ENCODE measurements at regions not wholly inside any gene's neighbourhood (a gene's known extent, or its start where the extent isn't known, plus 50 kb on each side); places are given as distances from the start of the nearest gene placed in this dataset.

DNA sequence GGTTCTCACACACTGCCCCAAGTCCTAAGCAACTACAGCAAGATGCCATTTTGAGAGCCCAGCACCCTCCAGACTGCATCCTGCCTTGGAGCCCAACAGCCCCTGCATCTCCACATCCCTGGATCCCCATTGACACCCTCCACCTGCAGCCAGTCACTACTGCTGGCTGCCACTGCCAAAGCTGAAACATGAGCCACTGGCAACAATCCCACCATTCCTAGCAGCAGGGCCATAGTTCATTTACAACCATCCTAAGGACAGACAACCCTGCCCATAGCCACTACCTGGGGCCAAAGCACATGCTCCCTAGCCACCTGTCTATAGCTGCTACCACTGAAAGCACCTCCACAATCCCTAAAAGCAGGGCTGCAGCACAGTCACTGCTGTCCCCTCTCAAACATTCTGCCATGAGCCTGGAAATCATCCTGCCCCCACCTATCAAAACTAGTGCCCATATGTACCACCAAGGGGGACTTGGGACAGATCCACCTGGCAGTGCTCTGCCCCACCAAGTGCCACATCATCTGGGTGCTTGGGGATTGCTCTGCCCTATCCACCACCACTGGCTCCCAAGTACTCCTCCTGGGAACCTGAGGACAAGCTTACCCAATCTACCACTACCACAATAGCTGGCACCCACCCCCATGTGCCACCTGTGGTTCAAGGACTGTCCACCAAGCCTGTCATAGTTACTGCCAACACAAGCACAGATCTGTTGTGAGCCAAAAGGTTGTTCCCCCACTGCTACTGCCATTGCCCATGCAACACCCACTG lies 138.8 kb upstream of the SOX6 start:
- no peak overlapping the region for H2AFZ ChIP-seq (ENCODE audit: low read depth, low read length)
- H3K4me1 ChIP-seq (ENCODE audit: insufficient read depth, low read length) = no peaks in the 10 kb centered on the region
- no peaks in the 10 kb centered on the region for H3K27me3 ChIP-seq (ENCODE audit: insufficient read depth, low read length)
- H3K36me3 ChIP-seq (ENCODE audit: insufficient read depth, low read length) = no peaks in the 10 kb centered on the region
- no peak overlapping the region for H3K4me3 ChIP-seq (ENCODE audit: low read length)
- peaks cover 3% of the 10 kb centered on the region for H3K9me3 ChIP-seq (ENCODE audit: low read length)

DNA sequence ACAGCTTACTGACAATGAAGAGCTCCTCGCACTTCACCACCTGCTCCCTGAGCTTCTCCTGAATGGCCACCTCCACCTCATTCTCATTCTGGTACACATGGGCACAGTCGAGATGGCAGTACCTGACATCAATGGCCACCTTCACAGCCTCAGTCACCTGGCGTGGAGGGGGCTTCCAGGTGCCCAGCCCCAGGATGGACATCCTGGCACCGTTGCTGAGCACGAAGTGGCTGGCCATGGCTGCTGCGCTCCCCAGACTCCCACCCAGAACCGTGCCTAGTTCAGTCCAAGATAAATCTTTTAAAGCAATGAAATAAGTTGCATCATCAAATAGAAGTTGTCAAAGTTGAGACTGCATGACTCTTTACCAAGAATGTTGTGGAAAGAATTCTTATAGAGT lies 128.1 kb upstream of the SOX6 start:
- no peaks in the 10 kb centered on the region for H3K4me1 ChIP-seq (ENCODE audit: insufficient read depth, low read length)
- no peak overlapping the region for H3K4me3 ChIP-seq (ENCODE audit: low read length)
- H3K9me3 ChIP-seq (ENCODE audit: low read length) = no peaks in the 10 kb centered on the region
- no peaks in the 10 kb centered on the region for H3K27me3 ChIP-seq (ENCODE audit: insufficient read depth, low read length)
- no peaks in the 10 kb centered on the region for H3K36me3 ChIP-seq (ENCODE audit: insufficient read depth, low read length)
- H2AFZ ChIP-seq (ENCODE audit: low read depth, low read length) = no peak overlapping the region

GRCh38 chr11:16474659-16475058 lies 118.3 kb upstream of the SOX6 start:
- H3K9me3 ChIP-seq (ENCODE audit: low read length) = no peaks in the 10 kb centered on the region
- H3K27me3 ChIP-seq (ENCODE audit: insufficient read depth, low read length) = no peaks in the 10 kb centered on the region
- H3K4me3 ChIP-seq (ENCODE audit: low read length) = no peak overlapping the region
- no peaks in the 10 kb centered on the region for H3K36me3 ChIP-seq (ENCODE audit: insufficient read depth, low read length)
- no peak overlapping the region for H2AFZ ChIP-seq (ENCODE audit: low read depth, low read length)
- H3K4me1 ChIP-seq (ENCODE audit: insufficient read depth, low read length) = peaks cover 11% of the 10 kb centered on the region

DNA sequence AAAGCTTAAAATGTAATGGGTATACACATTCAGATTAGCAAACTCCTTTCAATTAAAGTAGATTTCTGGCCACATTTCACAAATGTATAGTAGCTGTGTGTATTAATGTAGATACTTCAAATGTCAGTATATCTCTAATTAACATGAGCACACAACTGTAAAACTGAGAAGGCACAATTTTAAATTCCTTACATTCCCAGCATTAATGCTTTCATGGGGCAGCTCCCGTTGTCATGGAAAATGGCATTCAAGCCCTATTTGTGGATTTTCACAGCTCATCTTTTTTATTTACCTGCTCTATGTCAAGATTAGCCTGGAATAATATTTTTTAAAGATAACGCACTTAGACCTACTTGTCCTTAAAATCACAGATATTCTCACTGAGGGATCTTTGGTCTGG lies 113.6 kb upstream of the SOX6 start:
- Histone ChIP-seq H3K27me3 (ENCODE audit: insufficient read depth, low read length) (no peaks in the 10 kb centered on the region), H2AFZ (ENCODE audit: low read depth, low read length) (no peak overlapping the region), H3K4me1 (ENCODE audit: insufficient read depth, low read length) (peaks cover 17% of the 10 kb centered on the region), H3K4me3 (ENCODE audit: low read length) (no peak overlapping the region), H3K9me3 (ENCODE audit: low read length) (no peaks in the 10 kb centered on the region), H3K36me3 (ENCODE audit: insufficient read depth, low read length) (no peaks in the 10 kb centered on the region)

GRCh38 chr11:16468735-16469453 lies 112.5 kb upstream of the SOX6 start:
- H3K27me3 ChIP-seq (ENCODE audit: insufficient read depth, low read length) = no peaks in the 10 kb centered on the region
- no peaks in the 10 kb centered on the region for H3K9me3 ChIP-seq (ENCODE audit: low read length)
- no peaks in the 10 kb centered on the region for H3K36me3 ChIP-seq (ENCODE audit: insufficient read depth, low read length)
- H2AFZ ChIP-seq (ENCODE audit: low read depth, low read length) = no peak overlapping the region
- H3K4me3 ChIP-seq (ENCODE audit: low read length) = no peak overlapping the region
- peaks cover 17% of the 10 kb centered on the region for H3K4me1 ChIP-seq (ENCODE audit: insufficient read depth, low read length)

GRCh38 chr11:16460508-16460907 lies 104.2 kb upstream of the SOX6 start:
- H3K36me3 ChIP-seq (ENCODE audit: insufficient read depth, low read length) = no peaks in the 10 kb centered on the region
- no peak overlapping the region for H2AFZ ChIP-seq (ENCODE audit: low read depth, low read length)
- H3K27me3 ChIP-seq (ENCODE audit: insufficient read depth, low read length) = no peaks in the 10 kb centered on the region
- no peaks in the 10 kb centered on the region for H3K4me1 ChIP-seq (ENCODE audit: insufficient read depth, low read length)
- H3K9me3 ChIP-seq (ENCODE audit: low read length) = no peaks in the 10 kb centered on the region
- H3K4me3 ChIP-seq (ENCODE audit: low read length) = no peak overlapping the region

DNA sequence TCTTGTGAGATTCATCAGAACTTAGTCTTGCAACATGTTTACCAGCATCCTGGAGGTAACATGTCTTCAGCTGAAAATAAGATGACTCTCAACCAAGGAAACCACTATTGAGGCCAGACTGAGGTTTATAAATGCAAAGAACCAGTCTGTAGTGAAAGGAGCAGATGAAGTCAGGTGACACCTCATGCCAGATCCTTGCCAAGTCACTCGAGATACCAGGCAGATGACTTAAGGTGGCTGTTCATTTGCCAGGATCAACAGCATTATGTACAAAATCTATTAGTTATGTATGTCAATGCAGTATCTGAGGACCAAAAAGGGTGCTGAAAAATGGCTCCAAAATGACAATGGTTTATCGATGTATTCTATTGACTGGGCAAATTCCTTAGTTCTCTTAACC lies 100.0 kb upstream of the SOX6 start:
- H3K9me3 ChIP-seq (ENCODE audit: low read length) = no peaks in the 10 kb centered on the region
- H3K4me3 ChIP-seq (ENCODE audit: low read length) = no peak overlapping the region
- no peak overlapping the region for H2AFZ ChIP-seq (ENCODE audit: low read depth, low read length)
- no peaks in the 10 kb centered on the region for H3K4me1 ChIP-seq (ENCODE audit: insufficient read depth, low read length)
- no peaks in the 10 kb centered on the region for H3K36me3 ChIP-seq (ENCODE audit: insufficient read depth, low read length)
- H3K27me3 ChIP-seq (ENCODE audit: insufficient read depth, low read length) = no peaks in the 10 kb centered on the region

DNA sequence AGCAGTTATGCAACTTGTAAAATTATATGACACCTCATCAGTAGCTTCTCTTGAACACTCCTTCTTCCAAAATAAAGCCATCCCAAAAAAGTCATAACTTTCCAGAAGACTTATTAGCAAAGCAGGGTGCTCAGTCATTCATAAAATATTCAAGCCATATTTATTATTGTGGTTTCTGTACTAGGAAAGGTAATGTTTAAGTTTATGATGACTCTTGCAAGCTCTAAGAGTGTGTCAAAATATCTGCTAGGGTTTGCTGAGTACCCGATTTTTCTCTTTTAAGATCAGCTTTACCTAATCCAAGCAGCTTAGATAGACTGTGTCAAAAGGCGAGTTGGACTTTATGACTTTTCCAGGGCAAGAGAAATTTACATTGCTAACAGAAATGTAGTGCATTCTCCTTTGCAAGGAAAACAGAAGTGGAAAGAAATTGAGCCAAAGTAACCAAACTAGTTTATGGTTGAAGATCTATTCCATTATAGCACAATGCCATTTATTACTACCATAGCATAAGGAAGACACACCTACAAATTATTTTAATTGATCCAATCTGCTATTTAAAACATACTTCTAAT lies 98.0 kb upstream of the SOX6 start:
- Histone ChIP-seq H3K9me3 (ENCODE audit: low read length) (no peaks in the 10 kb centered on the region), H3K4me3 (ENCODE audit: low read length) (no peak overlapping the region), H2AFZ (ENCODE audit: low read depth, low read length) (no peak overlapping the region), H3K4me1 (ENCODE audit: insufficient read depth, low read length) (no peaks in the 10 kb centered on the region), H3K27me3 (ENCODE audit: insufficient read depth, low read length) (no peaks in the 10 kb centered on the region), H3K36me3 (ENCODE audit: insufficient read depth, low read length) (no peaks in the 10 kb centered on the region)

- Histone ChIP-seq H3K36me3 (ENCODE audit: insufficient read depth, low read length) (no peaks in the 10 kb centered on the region), H3K4me3 (ENCODE audit: low read length) (no peak overlapping the region), H2AFZ (ENCODE audit: low read depth, low read length) (no peak overlapping the region), H3K27me3 (ENCODE audit: insufficient read depth, low read length) (no peaks in the 10 kb centered on the region), H3K9me3 (ENCODE audit: low read length) (no peaks in the 10 kb centered on the region), H3K4me1 (ENCODE audit: insufficient read depth, low read length) (no peaks in the 10 kb centered on the region)
These were observed 91.9 kb upstream of the SOX6 start for GRCh38 chr11:16448123-16448717.

DNA sequence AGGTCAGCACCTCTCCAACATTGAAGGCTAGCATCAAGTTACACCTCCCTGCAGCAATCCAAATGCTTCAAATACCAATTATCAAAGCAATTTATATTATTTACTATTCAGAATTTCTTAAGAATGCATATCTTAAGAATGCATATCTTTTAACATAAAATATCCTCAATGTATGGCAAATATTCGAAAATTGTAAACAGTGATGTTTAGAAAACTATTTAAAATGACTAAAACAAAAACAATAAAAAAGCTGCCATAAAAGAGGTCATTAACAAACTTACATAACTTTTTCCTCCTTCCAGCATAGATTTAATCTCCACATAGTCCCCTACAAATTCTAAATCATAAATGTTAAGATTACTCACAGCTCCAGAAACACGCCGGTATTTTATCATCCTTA lies 85.1 kb upstream of the SOX6 start:
- H3K27me3 ChIP-seq (ENCODE audit: insufficient read depth, low read length) = no peaks in the 10 kb centered on the region
- H3K4me3 ChIP-seq (ENCODE audit: low read length) = no peak overlapping the region
- H3K4me1 ChIP-seq (ENCODE audit: insufficient read depth, low read length) = no peaks in the 10 kb centered on the region
- H3K36me3 ChIP-seq (ENCODE audit: insufficient read depth, low read length) = no peaks in the 10 kb centered on the region
- no peaks in the 10 kb centered on the region for H3K9me3 ChIP-seq (ENCODE audit: low read length)
- no peak overlapping the region for H2AFZ ChIP-seq (ENCODE audit: low read depth, low read length)

GRCh38 chr11:16440136-16440535 lies 83.8 kb upstream of the SOX6 start:
- Histone ChIP-seq H3K27me3 (ENCODE audit: insufficient read depth, low read length) (no peaks in the 10 kb centered on the region), H2AFZ (ENCODE audit: low read depth, low read length) (no peak overlapping the region), H3K9me3 (ENCODE audit: low read length) (no peaks in the 10 kb centered on the region), H3K4me1 (ENCODE audit: insufficient read depth, low read length) (no peaks in the 10 kb centered on the region), H3K4me3 (ENCODE audit: low read length) (no peak overlapping the region), H3K36me3 (ENCODE audit: insufficient read depth, low read length) (no peaks in the 10 kb centered on the region)

DNA sequence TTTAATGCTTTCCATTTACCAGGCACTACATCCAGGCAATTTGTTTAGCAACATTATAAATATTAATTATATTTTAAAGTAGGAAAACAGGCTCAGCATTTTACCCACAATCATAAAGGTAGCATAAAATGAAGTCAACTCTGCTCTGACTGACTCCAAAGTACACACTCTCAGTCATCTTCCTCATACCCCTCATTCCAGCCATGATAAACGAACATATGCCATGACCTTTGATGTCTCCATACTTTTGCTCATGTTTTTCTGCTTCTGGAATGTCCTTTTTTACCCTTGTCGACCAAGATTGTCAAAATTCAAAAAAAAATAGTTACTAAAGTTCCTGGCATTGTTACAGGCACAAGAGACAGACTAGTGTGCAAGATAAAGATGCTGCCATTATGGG lies 77.7 kb upstream of the SOX6 start:
- H2AFZ ChIP-seq (ENCODE audit: low read depth, low read length) = no peak overlapping the region
- no peak overlapping the region for H3K4me3 ChIP-seq (ENCODE audit: low read length)
- H3K9me3 ChIP-seq (ENCODE audit: low read length) = no peaks in the 10 kb centered on the region
- no peaks in the 10 kb centered on the region for H3K27me3 ChIP-seq (ENCODE audit: insufficient read depth, low read length)
- no peaks in the 10 kb centered on the region for H3K4me1 ChIP-seq (ENCODE audit: insufficient read depth, low read length)
- no peaks in the 10 kb centered on the region for H3K36me3 ChIP-seq (ENCODE audit: insufficient read depth, low read length)

DNA sequence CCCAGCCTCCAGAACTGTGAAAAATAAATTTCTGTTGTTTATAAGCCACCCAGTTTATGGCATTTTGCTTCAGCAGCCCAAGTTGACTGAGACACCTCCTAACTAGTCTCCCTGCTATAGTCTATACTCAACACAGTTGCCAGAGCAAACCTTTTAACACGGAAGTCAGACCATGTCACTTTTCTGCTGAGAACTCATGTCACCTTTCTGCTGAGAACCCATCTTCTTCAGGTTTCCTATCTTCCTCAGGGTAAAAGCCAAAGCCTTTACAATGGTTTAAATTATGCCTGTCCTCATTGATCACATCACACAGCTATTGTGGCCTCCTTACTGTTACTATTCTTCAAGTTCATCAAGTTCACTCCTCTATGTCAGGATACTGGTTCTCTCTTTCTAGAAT lies 74.3 kb upstream of the SOX6 start:
- no peaks in the 10 kb centered on the region for H3K4me1 ChIP-seq (ENCODE audit: insufficient read depth, low read length)
- no peaks in the 10 kb centered on the region for H3K27me3 ChIP-seq (ENCODE audit: insufficient read depth, low read length)
- H3K4me3 ChIP-seq (ENCODE audit: low read length) = no peak overlapping the region
- no peak overlapping the region for H2AFZ ChIP-seq (ENCODE audit: low read depth, low read length)
- no peaks in the 10 kb centered on the region for H3K36me3 ChIP-seq (ENCODE audit: insufficient read depth, low read length)
- H3K9me3 ChIP-seq (ENCODE audit: low read length) = no peaks in the 10 kb centered on the region
